DND-41 (cell line): ENCODE measurements at regions not wholly inside any gene's neighbourhood (a gene's known extent, or its start where the extent isn't known, plus 50 kb on each side); places are given as distances from the start of the nearest gene placed in this dataset.

Source experiments
- ATAC-seq: fragments of 200-7000 bp; cut with Tn5 transposase; 3 replicates; pipeline ENCODE4 v1.9.1; 2021; ENCODE audit warnings: low read depth; ENCODE audit not compliant: insufficient read depth
- DNase-seq: peaks from one replicate; pipeline ENCODE4 v3.0.0-alpha.2; 2020
- H2AFZ ChIP-seq: 2 replicates; pipeline ENCODE4 v1.6.0; 2012; ENCODE audit warnings: low read depth, low read length
- H3K27ac ChIP-seq: 2 replicates; pipeline ENCODE4 v1.5.1; 2012; ENCODE audit warnings: low read length, inconsistent platforms
- H3K27me3 ChIP-seq: fragments of 200-600 bp; sonication (generic); 2 replicates; pipeline ENCODE4 v1.6.0; 2012; ENCODE audit warnings: low read length, mild to moderate bottlenecking, inconsistent platforms; ENCODE audit not compliant: insufficient read depth, poor library complexity
- H3K36me3 ChIP-seq: 2 replicates; pipeline ENCODE4 v1.5.1; 2012; ENCODE audit warnings: low read length, inconsistent platforms; ENCODE audit not compliant: insufficient read depth
- H3K4me1 ChIP-seq: 2 replicates; pipeline ENCODE4 v1.5.1; 2012; ENCODE audit warnings: mild to moderate bottlenecking, low read length; ENCODE audit not compliant: insufficient read depth
- H3K4me2 ChIP-seq: 2 replicates; pipeline ENCODE4 v1.6.0; 2012; ENCODE audit warnings: mild to moderate bottlenecking, moderate library complexity, low read length, inconsistent platforms; ENCODE audit not compliant: insufficient read depth
- H3K4me3 ChIP-seq, 2 experiments: fragments of 200-600 bp in 1 of 2; shearing (Covaris generic) in 1 of 2; 2 replicates each; pipeline ENCODE4 v1.5.1; 2012 to 2016; ENCODE audit warnings: inconsistent platforms in 2 of 2, low read length in 2 of 2, mild to moderate bottlenecking in 2 of 2, low read depth in 1 of 2, moderate library complexity in 1 of 2
- H3K79me2 ChIP-seq: 2 replicates; pipeline ENCODE4 v1.6.0; 2012; ENCODE audit warnings: low read length, inconsistent platforms; ENCODE audit not compliant: insufficient read depth
- H3K9ac ChIP-seq: 2 replicates; pipeline ENCODE4 v1.6.0; 2012; ENCODE audit warnings: low read depth, mild to moderate bottlenecking, inconsistent platforms, low read length, moderate library complexity
- H3K9me3 ChIP-seq: 2 replicates; pipeline ENCODE4 v1.5.1; 2012; ENCODE audit warnings: low read length, moderate library complexity, mild to moderate bottlenecking, inconsistent platforms; ENCODE audit not compliant: insufficient read depth, severe bottlenecking
- H4K20me1 ChIP-seq: 2 replicates; pipeline ENCODE4 v1.6.0; 2012; ENCODE audit warnings: low read length; ENCODE audit not compliant: insufficient read depth
- CTCF ChIP-seq: IDR thresholded peaks from 2 replicates; pipeline ENCODE4 v1.5.1; 2012; ENCODE audit warnings: borderline replicate concordance, low read length, moderate library complexity, mild to moderate bottlenecking; ENCODE audit not compliant: poor library complexity, severe bottlenecking; ENCODE audit errors: extremely low read depth
- EZH2 ChIP-seq: IDR thresholded peaks from 3 replicates; pipeline ENCODE4 v1.6.1; 2012; ENCODE audit warnings: borderline replicate concordance, low read depth, mild to moderate bottlenecking, moderate library complexity, low read length, inconsistent platforms; ENCODE audit not compliant: severe bottlenecking

DNA sequence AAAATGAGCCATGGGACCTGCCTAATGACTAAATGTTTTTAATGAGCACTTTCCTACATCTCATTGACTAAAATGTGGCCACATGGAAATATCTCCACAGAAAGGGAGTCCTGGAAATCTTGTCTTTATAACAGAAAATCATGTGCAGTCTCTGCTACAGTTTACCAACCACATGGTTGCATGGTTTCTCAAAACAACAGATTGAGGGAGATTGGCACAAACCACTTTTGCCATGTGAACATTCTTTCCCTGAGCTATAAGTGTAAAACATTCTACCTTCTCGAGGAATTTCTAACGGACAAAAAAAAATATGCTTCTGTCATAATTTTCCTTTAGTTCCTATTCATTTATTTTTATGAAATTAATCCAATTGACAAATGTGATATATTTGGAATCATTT, 218.9 kb upstream of the SLITRK5 start:
- Histone ChIP-seq H3K9me3 (no peaks in the 10 kb centered on the region), H3K36me3 (no peaks in the 10 kb centered on the region), H3K4me2 (no peak overlapping the region), H3K9ac (no peak overlapping the region), H4K20me1 (no peaks in the 10 kb centered on the region), H3K27ac (no peak overlapping the region), H3K4me3 (no peak overlapping the region), H3K27me3 (no peaks in the 10 kb centered on the region), H3K79me2 (no peaks in the 10 kb centered on the region), H2AFZ (no peak overlapping the region), H3K4me1 (no peaks in the 10 kb centered on the region)
- DNase-seq (no peak), ATAC-seq (no peak)
- no peak for TF ChIP-seq EZH2
- no peak for TF ChIP-seq CTCF

- H3K4me2 ChIP-seq: no peak overlapping the region
- no peak for ATAC-seq
- no peak for TF ChIP-seq CTCF
- no peak for TF ChIP-seq EZH2
These were observed 217.9 kb upstream of the SLITRK5 start for GRCh38 chr13:87453244-87453643.

GRCh38 chr13:87459419-87459818, 211.8 kb upstream of the SLITRK5 start:
- no peak overlapping the region for H3K9ac ChIP-seq
- no peak overlapping the region for H3K4me3 ChIP-seq
- TF ChIP-seq EZH2 (no peak), CTCF (no peak)
- H2AFZ ChIP-seq: no peak overlapping the region
- no peaks in the 10 kb centered on the region for H3K9me3 ChIP-seq
- no peak for ATAC-seq
- no peaks in the 10 kb centered on the region for H3K27me3 ChIP-seq
- DNase-seq: no peak
- no peaks in the 10 kb centered on the region for H3K36me3 ChIP-seq
- no peaks in the 10 kb centered on the region for H3K4me1 ChIP-seq
- no peaks in the 10 kb centered on the region for H3K79me2 ChIP-seq
- H3K27ac ChIP-seq: no peak overlapping the region
- no peaks in the 10 kb centered on the region for H4K20me1 ChIP-seq
- no peak overlapping the region for H3K4me2 ChIP-seq

More at GRCh38 chr13:87453244-87453643, 217.9 kb upstream of the SLITRK5 start:
- Histone ChIP-seq H3K4me1 (no peaks in the 10 kb centered on the region), H3K9me3 (no peaks in the 10 kb centered on the region), H4K20me1 (no peaks in the 10 kb centered on the region), H2AFZ (no peak overlapping the region), H3K4me3 (no peak overlapping the region), H3K36me3 (no peaks in the 10 kb centered on the region), H3K9ac (no peak overlapping the region), H3K27ac (no peak overlapping the region), H3K27me3 (no peaks in the 10 kb centered on the region), H3K79me2 (no peaks in the 10 kb centered on the region)
- no peak for DNase-seq

DNA sequence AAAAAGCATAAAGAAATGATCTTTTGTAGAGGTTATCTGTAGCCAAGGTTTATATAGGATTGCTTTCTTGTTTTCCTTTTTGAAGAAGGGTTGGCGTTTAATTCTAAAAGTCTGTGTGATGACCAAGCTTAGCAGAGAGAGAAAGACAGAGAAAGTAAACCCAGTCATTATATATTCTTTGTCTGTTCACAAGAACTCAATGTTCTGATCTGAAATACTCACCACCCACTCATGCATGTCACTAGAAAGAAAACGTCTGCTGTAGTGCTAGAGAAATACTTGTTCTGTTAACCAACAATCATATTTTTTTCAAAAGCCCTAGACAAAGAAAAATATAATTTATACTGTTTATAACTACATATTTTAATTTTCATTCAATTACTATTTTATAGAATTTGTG, 173.7 kb upstream of the SLITRK5 start:
- ATAC-seq (no peak), DNase-seq (no peak)
- Histone ChIP-seq H2AFZ (no peak overlapping the region), H3K27ac (no peak overlapping the region), H3K27me3 (no peaks in the 10 kb centered on the region), H3K4me3 (no peak overlapping the region), H3K4me2 (no peak overlapping the region), H3K36me3 (no peaks in the 10 kb centered on the region), H3K9ac (no peak overlapping the region), H3K9me3 (no peaks in the 10 kb centered on the region), H3K79me2 (no peaks in the 10 kb centered on the region), H3K4me1 (no peaks in the 10 kb centered on the region), H4K20me1 (no peaks in the 10 kb centered on the region)
- TF ChIP-seq CTCF (no peak), EZH2 (no peak)
